Muscle layer of colon (tissue), 2 donors: ENCODE measurements at regions not wholly inside any gene's neighbourhood (a gene's known extent, or its start where the extent isn't known, plus 50 kb on each side); places are given as distances from the start of the nearest gene placed in this dataset.

Experiments used
- H3K27ac ChIP-seq: one replicate; pipeline ENCODE4 v1.7.0; 2013; ENCODE audit warnings: low read depth, mild to moderate bottlenecking, low read length, moderate library complexity
- H3K27me3 ChIP-seq, 2 donors: one replicate each; pipeline ENCODE4 v1.7.0; 2013; ENCODE audit warnings: low read length in 2 of 2, mild to moderate bottlenecking in 2 of 2; ENCODE audit not compliant: insufficient read depth in 2 of 2, control insufficient read depth in 1 of 2
- H3K36me3 ChIP-seq: one replicate; pipeline ENCODE4 v1.7.0; 2013; ENCODE audit warnings: mild to moderate bottlenecking, low read length; ENCODE audit not compliant: insufficient read depth
- H3K4me1 ChIP-seq: one replicate; pipeline ENCODE4 v1.7.0; 2013; ENCODE audit warnings: mild to moderate bottlenecking, low read length; ENCODE audit not compliant: insufficient read depth
- H3K4me3 ChIP-seq, 2 donors: one replicate each; pipeline ENCODE4 v1.7.0; 2013; ENCODE audit warnings: low read length in 2 of 2, low read depth in 1 of 2, mild to moderate bottlenecking in 1 of 2, moderate library complexity in 1 of 2
- H3K9ac ChIP-seq: one replicate; pipeline ENCODE4 v1.7.0; 2013; ENCODE audit warnings: low read length
- H3K9me3 ChIP-seq: one replicate; pipeline ENCODE4 v1.7.0; 2013; ENCODE audit warnings: mild to moderate bottlenecking, low read length
- donor health status: abdominal sarcoma.
- donor health status: Adenocarcinoma of cecum.

- Histone ChIP-seq H3K36me3 (no peaks in the 10 kb centered on the region), H3K27me3 (no peaks in the 10 kb centered on the region), H3K9me3 (no peaks in the 10 kb centered on the region), H3K27ac (no peak overlapping the region), H3K4me1 (no peaks in the 10 kb centered on the region), H3K9ac (no peak overlapping the region), H3K4me3 (no peak overlapping the region)
Observed at GRCh38 chr6:117168296-117169063, 96.9 kb upstream of the VGLL2 start.

GRCh38 chr6:117169064-117169665, 96.2 kb upstream of the VGLL2 start:
- H3K36me3 ChIP-seq: no peaks in the 10 kb centered on the region
- no peak overlapping the region for H3K9ac ChIP-seq
- no peaks in the 10 kb centered on the region for H3K4me1 ChIP-seq
- no peaks in the 10 kb centered on the region for H3K27me3 ChIP-seq
- H3K9me3 ChIP-seq: no peaks in the 10 kb centered on the region
- H3K27ac ChIP-seq: no peak overlapping the region
- H3K4me3 ChIP-seq: no peak overlapping the region

GRCh38 chr6:117169781-117170281, 95.5 kb upstream of the VGLL2 start:
- Histone ChIP-seq H3K4me1 (no peaks in the 10 kb centered on the region), H3K27me3 (no peaks in the 10 kb centered on the region), H3K9ac (no peak overlapping the region), H3K4me3 (no peak overlapping the region), H3K27ac (no peak overlapping the region), H3K9me3 (no peaks in the 10 kb centered on the region), H3K36me3 (no peaks in the 10 kb centered on the region)

GRCh38 chr6:117174835-117175360, 90.5 kb upstream of the VGLL2 start:
- H3K4me3 ChIP-seq: no peak overlapping the region
- no peaks in the 10 kb centered on the region for H3K9me3 ChIP-seq
- no peaks in the 10 kb centered on the region for H3K27me3 ChIP-seq
- H3K36me3 ChIP-seq: no peaks in the 10 kb centered on the region
- no peaks in the 10 kb centered on the region for H3K4me1 ChIP-seq
- no peak overlapping the region for H3K27ac ChIP-seq
- no peak overlapping the region for H3K9ac ChIP-seq

- Histone ChIP-seq H3K4me3 (no peak overlapping the region), H3K9me3 (no peaks in the 10 kb centered on the region), H3K36me3 (no peaks in the 10 kb centered on the region), H3K27me3 (no peaks in the 10 kb centered on the region), H3K27ac (no peak overlapping the region), H3K9ac (no peak overlapping the region), H3K4me1 (no peaks in the 10 kb centered on the region)
Observed at GRCh38 chr6:117188627-117189201, 76.6 kb upstream of the VGLL2 start.

- Histone ChIP-seq H3K4me1 (no peaks in the 10 kb centered on the region), H3K36me3 (no peaks in the 10 kb centered on the region), H3K27me3 (no peaks in the 10 kb centered on the region), H3K4me3 (no peak overlapping the region), H3K9me3 (no peaks in the 10 kb centered on the region), H3K27ac (no peak overlapping the region), H3K9ac (no peak overlapping the region)
Observed at GRCh38 chr6:117191009-117191408, 74.3 kb upstream of the VGLL2 start.

- Histone ChIP-seq H3K27ac (no peak overlapping the region), H3K27me3 (no peaks in the 10 kb centered on the region)
Observed at GRCh38 chr6:117191448-117191847, 73.9 kb upstream of the VGLL2 start.

GRCh38 chr6:117194271-117194670, 71.1 kb upstream of the VGLL2 start:
- Histone ChIP-seq H3K9me3 (no peaks in the 10 kb centered on the region), H3K9ac (no peak overlapping the region), H3K27me3 (no peaks in the 10 kb centered on the region), H3K36me3 (no peaks in the 10 kb centered on the region), H3K27ac (no peak overlapping the region), H3K4me3 (no peak overlapping the region), H3K4me1 (no peaks in the 10 kb centered on the region)

More at GRCh38 chr6:117191448-117191847, 73.9 kb upstream of the VGLL2 start:
- H3K36me3 ChIP-seq: no peaks in the 10 kb centered on the region
- H3K9ac ChIP-seq: no peak overlapping the region
- H3K4me3 ChIP-seq: no peak overlapping the region
- H3K9me3 ChIP-seq: no peaks in the 10 kb centered on the region
- H3K4me1 ChIP-seq: no peaks in the 10 kb centered on the region

GRCh38 chr6:117194978-117195377, 70.4 kb upstream of the VGLL2 start:
- Histone ChIP-seq H3K9me3 (no peaks in the 10 kb centered on the region), H3K27ac (no peak overlapping the region), H3K27me3 (no peaks in the 10 kb centered on the region), H3K4me1 (no peaks in the 10 kb centered on the region), H3K9ac (no peak overlapping the region), H3K4me3 (no peak overlapping the region), H3K36me3 (no peaks in the 10 kb centered on the region)

- Histone ChIP-seq H3K27me3 (no peaks in the 10 kb centered on the region), H3K36me3 (no peaks in the 10 kb centered on the region), H3K4me1 (no peaks in the 10 kb centered on the region), H3K4me3 (no peak overlapping the region), H3K27ac (no peak overlapping the region), H3K9ac (no peak overlapping the region), H3K9me3 (no peaks in the 10 kb centered on the region)
Observed at GRCh38 chr6:117195728-117196127, 69.6 kb upstream of the VGLL2 start.

GRCh38 chr6:117200067-117200466, 65.3 kb upstream of the VGLL2 start:
- H3K4me3 ChIP-seq: no peak overlapping the region
- H3K9ac ChIP-seq: no peak overlapping the region
- no peaks in the 10 kb centered on the region for H3K27me3 ChIP-seq
- H3K36me3 ChIP-seq: no peaks in the 10 kb centered on the region
- no peaks in the 10 kb centered on the region for H3K9me3 ChIP-seq
- H3K27ac ChIP-seq: no peak overlapping the region
- no peaks in the 10 kb centered on the region for H3K4me1 ChIP-seq
